Thyroid gland (tissue), 4 donors: ENCODE measurements at regions not wholly inside any gene's neighbourhood (a gene's known extent, or its start where the extent isn't known, plus 50 kb on each side); places are given as distances from the start of the nearest gene placed in this dataset.
"Not testable (repeated sequence)": the region's sequence is repeated elsewhere in the genome, so short reads cannot be mapped to it uniquely, and the experiment has no call there.

ENCODE experiments used
- POLR2A ChIP-seq, 2 donors: fragments of 450-650 bp; IDR thresholded peaks; one replicate each; pipeline ENCODE4 v1.6.1; 2017; ENCODE audit warnings: antibody characterized with exemption in 2 of 2, mild to moderate bottlenecking in 2 of 2, moderate library complexity in 1 of 2
- TF ChIP-seq, protein P1 (sequence below), 6 experiments: fragments of 200-600 bp in 3 of 6; fragments of 450-650 bp in 3 of 6; sonication (generic) in 3 of 6; IDR thresholded peaks; one replicate each; pipeline ENCODE4 v1.5.1; 2016 to 2019; ENCODE audit warnings: antibody characterized with exemption in 6 of 6, mild to moderate bottlenecking in 2 of 6, inconsistent platforms in 1 of 6, moderate library complexity in 1 of 6

GRCh38 chr9:67468326-67468725 is 390.4 kb upstream of the ANKRD20A1 start:
- not testable (repeated sequence) for TF ChIP-seq POLR2A (IDR thresholded peaks at IDR 0.05)
- TF ChIP-seq, protein P1, sequence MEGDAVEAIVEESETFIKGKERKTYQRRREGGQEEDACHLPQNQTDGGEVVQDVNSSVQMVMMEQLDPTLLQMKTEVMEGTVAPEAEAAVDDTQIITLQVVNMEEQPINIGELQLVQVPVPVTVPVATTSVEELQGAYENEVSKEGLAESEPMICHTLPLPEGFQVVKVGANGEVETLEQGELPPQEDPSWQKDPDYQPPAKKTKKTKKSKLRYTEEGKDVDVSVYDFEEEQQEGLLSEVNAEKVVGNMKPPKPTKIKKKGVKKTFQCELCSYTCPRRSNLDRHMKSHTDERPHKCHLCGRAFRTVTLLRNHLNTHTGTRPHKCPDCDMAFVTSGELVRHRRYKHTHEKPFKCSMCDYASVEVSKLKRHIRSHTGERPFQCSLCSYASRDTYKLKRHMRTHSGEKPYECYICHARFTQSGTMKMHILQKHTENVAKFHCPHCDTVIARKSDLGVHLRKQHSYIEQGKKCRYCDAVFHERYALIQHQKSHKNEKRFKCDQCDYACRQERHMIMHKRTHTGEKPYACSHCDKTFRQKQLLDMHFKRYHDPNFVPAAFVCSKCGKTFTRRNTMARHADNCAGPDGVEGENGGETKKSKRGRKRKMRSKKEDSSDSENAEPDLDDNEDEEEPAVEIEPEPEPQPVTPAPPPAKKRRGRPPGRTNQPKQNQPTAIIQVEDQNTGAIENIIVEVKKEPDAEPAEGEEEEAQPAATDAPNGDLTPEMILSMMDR (IDR thresholded peaks at IDR 0.05), result not testable (repeated sequence)
